OCI-LY3 (cell line): ENCODE measurements at regions not wholly inside any gene's neighbourhood (a gene's known extent, or its start where the extent isn't known, plus 50 kb on each side); places are given as distances from the start of the nearest gene placed in this dataset.

Source experiments
- H2AFZ ChIP-seq: fragments of 200-600, 300-600 bp; shearing (Covaris generic); 2 replicates; pipeline ENCODE4 v1.6.0; 2014; ENCODE audit warnings: antibody characterized with exemption, low read depth, low read length
- H3K27ac ChIP-seq: fragments of 200-600, 300-600 bp; sonication (generic); 2 replicates; pipeline ENCODE4 v1.5.1; 2014; ENCODE audit warnings: mild to moderate bottlenecking, low read length, moderate library complexity, mixed read lengths
- H3K27me3 ChIP-seq: fragments of 200-600, 300-600 bp; sonication (generic); 2 replicates; pipeline ENCODE4 v1.6.1; 2014; ENCODE audit warnings: low read depth, low read length, mixed read lengths
- H3K36me3 ChIP-seq: fragments of 200-600, 300-600 bp; sonication (generic); replicated peaks from 2 replicates; pipeline ENCODE3; 2014; ENCODE audit warnings: low read depth, low read length, mixed read lengths
- H3K4me1 ChIP-seq: fragments of 300-600, 200-600 bp; sonication (generic); 2 replicates; pipeline ENCODE4 v1.6.1; 2014; ENCODE audit warnings: low read length, mixed read lengths
- H3K4me2 ChIP-seq: fragments of 200-600, 300-600 bp; sonication (generic); 2 replicates; pipeline ENCODE4 v1.6.1; 2014; ENCODE audit warnings: low read length, mixed read lengths
- H3K4me3 ChIP-seq: fragments of 300-600, 200-600 bp; sonication (generic); 2 replicates; pipeline ENCODE4 v1.5.1; 2014; ENCODE audit warnings: antibody characterized with exemption, mild to moderate bottlenecking, low read length, moderate library complexity
- H3K79me2 ChIP-seq: fragments of 300-600, 200-600 bp; shearing (Covaris generic); 2 replicates; pipeline ENCODE4 v1.6.1; 2014; ENCODE audit warnings: mild to moderate bottlenecking, low read length, mixed read lengths
- H3K9ac ChIP-seq: fragments of 300-600, 200-600 bp; shearing (Covaris generic); 2 replicates; pipeline ENCODE4 v1.6.0; 2014; ENCODE audit warnings: mild to moderate bottlenecking, low read length, moderate library complexity
- H3K9me3 ChIP-seq: fragments of 200-600, 300-600 bp; shearing (Covaris generic); 2 replicates; pipeline ENCODE4 v1.6.1; 2014; ENCODE audit warnings: low read length, mixed read lengths; ENCODE audit not compliant: insufficient read depth
- H4K20me1 ChIP-seq: fragments of 200-600, 300-600 bp; sonication (generic); 2 replicates; pipeline ENCODE4 v1.6.1; 2016; ENCODE audit warnings: low read length, mixed read lengths; ENCODE audit not compliant: insufficient read depth
- CTCF ChIP-seq: fragments of 200-600, 300-600 bp; sonication (generic); IDR thresholded peaks from 2 replicates; pipeline ENCODE4 v1.5.1; 2014; ENCODE audit warnings: antibody characterized with exemption, low read length, low read depth
- EZH2phosphoT487 ChIP-seq: fragments of 200-600 bp; shearing (Covaris generic); IDR thresholded peaks from 2 replicates; pipeline ENCODE4 v1.6.1; 2018; ENCODE audit warnings: antibody characterized with exemption, mixed run types, low read depth

- TF ChIP-seq CTCF (no peak), EZH2phosphoT487 (no peak)
- Histone ChIP-seq H3K79me2 (no peaks in the 10 kb centered on the region), H2AFZ (no peak overlapping the region), H3K4me1 (no peaks in the 10 kb centered on the region), H3K9me3 (no peaks in the 10 kb centered on the region), H3K4me3 (no peak overlapping the region), H3K36me3 (no peaks in the 10 kb centered on the region), H3K9ac (no peak overlapping the region), H3K27me3 (no peaks in the 10 kb centered on the region), H3K4me2 (no peak overlapping the region), H4K20me1 (no peaks in the 10 kb centered on the region), H3K27ac (no peak overlapping the region)
Observed at GRCh38 chr5:3957658-3958057, 362.0 kb downstream of the IRX1 start.

DNA sequence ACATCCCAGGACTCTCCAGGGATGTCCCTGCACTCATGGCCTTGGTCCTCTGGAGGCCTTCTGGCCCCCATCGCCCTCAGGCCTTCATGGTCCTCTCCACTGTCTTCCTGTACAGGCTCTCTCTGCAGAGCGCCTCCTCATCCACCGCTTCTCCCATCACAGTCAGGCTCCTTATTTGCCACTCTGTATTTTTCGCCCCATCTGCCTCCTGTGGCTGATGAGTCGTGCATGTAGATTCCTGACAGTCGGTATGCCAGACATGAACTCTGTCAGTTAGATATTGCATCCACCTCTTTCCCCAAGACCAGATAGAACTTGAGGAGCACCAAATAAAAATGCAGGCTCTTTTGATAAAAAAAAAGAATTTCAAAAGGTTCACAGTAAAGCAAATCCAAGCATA, 362.8 kb downstream of the IRX1 start:
- Histone ChIP-seq H4K20me1 (no peaks in the 10 kb centered on the region), H3K4me1 (no peaks in the 10 kb centered on the region), H3K9ac (no peak overlapping the region), H3K4me2 (no peak overlapping the region), H3K9me3 (no peaks in the 10 kb centered on the region), H2AFZ (no peak overlapping the region), H3K27ac (no peak overlapping the region), H3K36me3 (no peaks in the 10 kb centered on the region), H3K4me3 (no peak overlapping the region), H3K27me3 (no peaks in the 10 kb centered on the region), H3K79me2 (no peaks in the 10 kb centered on the region)
- TF ChIP-seq CTCF (no peak), EZH2phosphoT487 (no peak)

DNA sequence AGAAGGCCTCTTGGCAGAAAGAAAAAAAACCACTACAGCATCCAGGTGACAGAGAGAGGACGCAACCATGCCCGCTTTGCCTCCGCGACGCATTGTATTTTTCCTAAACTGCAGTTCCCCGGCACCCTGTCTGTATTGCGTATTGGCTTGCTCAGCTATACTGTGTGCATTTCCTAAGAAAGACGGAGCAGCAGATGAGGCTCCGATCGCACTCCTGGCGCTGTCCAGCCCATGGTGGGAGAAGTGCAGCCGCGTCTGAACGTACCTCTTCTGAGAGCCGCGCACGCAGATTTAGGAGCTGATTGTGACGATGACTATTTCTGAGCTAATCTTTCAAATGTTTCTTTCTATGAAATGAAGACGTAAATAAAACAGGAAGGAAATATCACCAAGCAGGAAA, 366.5 kb downstream of the IRX1 start:
- Histone ChIP-seq H3K4me1 (no peaks in the 10 kb centered on the region), H4K20me1 (no peaks in the 10 kb centered on the region), H3K79me2 (no peaks in the 10 kb centered on the region), H3K27me3 (no peaks in the 10 kb centered on the region), H2AFZ (no peak overlapping the region), H3K9me3 (no peaks in the 10 kb centered on the region), H3K36me3 (no peaks in the 10 kb centered on the region), H3K4me3 (no peak overlapping the region), H3K9ac (no peak overlapping the region), H3K27ac (no peak overlapping the region), H3K4me2 (no peak overlapping the region)
- no peak for TF ChIP-seq CTCF
- TF ChIP-seq EZH2phosphoT487 = no peak

GRCh38 chr5:3963652-3964051, 368.0 kb downstream of the IRX1 start:
- no peaks in the 10 kb centered on the region for H3K79me2 ChIP-seq
- no peaks in the 10 kb centered on the region for H3K27me3 ChIP-seq
- H3K9me3 ChIP-seq = no peaks in the 10 kb centered on the region
- TF ChIP-seq CTCF = no peak
- no peak for TF ChIP-seq EZH2phosphoT487
- no peak overlapping the region for H3K9ac ChIP-seq
- H3K27ac ChIP-seq = no peak overlapping the region
- H2AFZ ChIP-seq = no peak overlapping the region
- no peak overlapping the region for H3K4me3 ChIP-seq
- H4K20me1 ChIP-seq = no peaks in the 10 kb centered on the region
- H3K4me1 ChIP-seq = no peaks in the 10 kb centered on the region
- no peak overlapping the region for H3K4me2 ChIP-seq
- no peaks in the 10 kb centered on the region for H3K36me3 ChIP-seq
